ENCODE measurements at regions not wholly inside any gene's neighbourhood (a gene's known extent, or its start where the extent isn't known, plus 50 kb on each side); places are given as distances from the start of the nearest gene placed in this dataset.

DNA sequence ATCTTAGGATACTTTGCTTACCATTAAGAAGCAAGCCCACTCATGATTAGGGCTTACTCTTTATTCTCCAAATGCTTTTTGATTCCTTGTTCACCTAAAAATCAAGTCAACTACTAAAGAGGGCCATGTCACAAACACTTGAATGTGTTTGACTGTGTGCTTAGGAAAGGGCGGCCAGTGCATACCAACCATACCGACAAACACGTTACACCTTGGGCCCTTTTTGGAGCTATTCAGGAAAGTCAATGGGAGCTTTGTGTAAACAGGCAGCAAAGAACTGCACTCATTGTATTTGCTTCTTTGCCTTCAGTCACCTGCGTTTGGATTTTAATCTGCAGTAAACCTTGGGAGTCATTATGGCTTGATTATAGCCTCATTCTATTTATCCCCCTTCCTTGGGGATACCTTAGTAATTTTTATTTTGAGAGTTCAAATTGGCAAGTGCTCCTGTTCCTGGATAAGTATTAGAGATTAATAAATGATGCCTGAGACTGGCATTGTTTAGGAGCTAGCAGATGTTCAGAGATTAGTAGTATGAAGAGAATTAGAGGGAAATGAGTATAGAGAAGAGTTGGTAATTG, 102.6 kb upstream of the HDGFL1 start:
- TF ChIP-seq, protein P1, sequence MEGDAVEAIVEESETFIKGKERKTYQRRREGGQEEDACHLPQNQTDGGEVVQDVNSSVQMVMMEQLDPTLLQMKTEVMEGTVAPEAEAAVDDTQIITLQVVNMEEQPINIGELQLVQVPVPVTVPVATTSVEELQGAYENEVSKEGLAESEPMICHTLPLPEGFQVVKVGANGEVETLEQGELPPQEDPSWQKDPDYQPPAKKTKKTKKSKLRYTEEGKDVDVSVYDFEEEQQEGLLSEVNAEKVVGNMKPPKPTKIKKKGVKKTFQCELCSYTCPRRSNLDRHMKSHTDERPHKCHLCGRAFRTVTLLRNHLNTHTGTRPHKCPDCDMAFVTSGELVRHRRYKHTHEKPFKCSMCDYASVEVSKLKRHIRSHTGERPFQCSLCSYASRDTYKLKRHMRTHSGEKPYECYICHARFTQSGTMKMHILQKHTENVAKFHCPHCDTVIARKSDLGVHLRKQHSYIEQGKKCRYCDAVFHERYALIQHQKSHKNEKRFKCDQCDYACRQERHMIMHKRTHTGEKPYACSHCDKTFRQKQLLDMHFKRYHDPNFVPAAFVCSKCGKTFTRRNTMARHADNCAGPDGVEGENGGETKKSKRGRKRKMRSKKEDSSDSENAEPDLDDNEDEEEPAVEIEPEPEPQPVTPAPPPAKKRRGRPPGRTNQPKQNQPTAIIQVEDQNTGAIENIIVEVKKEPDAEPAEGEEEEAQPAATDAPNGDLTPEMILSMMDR (IDR thresholded peaks at IDR 0.05): no peak
- TF ChIP-seq POLR2A (IDR thresholded peaks at IDR 0.05): no peak

Data from testis (tissue), 2 donors.